Fibroblast of skin of back (primary cell): ENCODE measurements at regions not wholly inside any gene's neighbourhood (a gene's known extent, or its start where the extent isn't known, plus 50 kb on each side); places are given as distances from the start of the nearest gene placed in this dataset.

Experiments
- DNase-seq: peaks from one replicate; pipeline ENCODE4 v3.0.0-alpha.2; 2013

- DNase-seq, result no peak
Observed at GRCh38 chr3:68295457-68295856, 636.9 kb downstream of the TAFA4 start.

DNA sequence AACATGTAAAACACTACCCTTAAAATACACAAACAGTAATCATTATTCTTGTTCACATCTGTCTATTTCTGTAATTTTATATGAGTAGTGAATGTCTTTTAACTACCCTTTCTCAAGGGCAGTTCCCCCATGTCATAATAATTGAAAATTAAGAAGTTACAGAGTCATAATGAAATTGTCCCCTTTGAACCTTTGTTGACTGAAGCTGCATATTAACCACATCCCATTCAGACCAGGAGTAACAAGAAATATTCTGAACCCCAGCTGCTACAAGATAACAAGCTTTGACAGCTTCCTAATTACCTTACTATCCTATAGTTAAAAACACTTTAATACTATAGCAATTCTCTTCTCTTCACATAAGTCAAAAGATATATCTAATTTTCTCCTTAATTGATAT, 635.9 kb upstream of the SUCLG2 start:
- no peak for DNase-seq

- DNase-seq, result no peak
Observed at GRCh38 chr3:68288085-68288484, 633.7 kb upstream of the SUCLG2 start.

DNA sequence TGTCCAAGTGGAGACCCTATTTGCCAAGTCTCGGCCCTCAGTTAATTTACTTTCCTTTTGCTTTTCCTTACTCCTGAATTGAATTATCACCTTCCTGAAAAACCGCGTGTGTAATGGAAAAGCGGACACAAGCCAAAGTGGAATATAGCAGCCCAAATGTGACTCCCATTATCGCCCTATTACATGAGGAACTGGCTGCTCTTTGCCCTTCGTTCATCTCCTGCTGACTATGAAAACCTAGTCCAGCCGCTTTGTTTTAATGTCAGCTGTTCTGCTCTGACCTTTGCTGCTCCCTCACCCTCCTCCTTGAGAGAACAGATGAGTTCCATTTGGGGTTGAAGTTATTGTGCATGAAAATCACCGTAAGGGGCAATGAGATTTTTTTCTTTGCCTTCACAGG, 632.7 kb upstream of the SUCLG2 start:
- no peak for DNase-seq

DNA sequence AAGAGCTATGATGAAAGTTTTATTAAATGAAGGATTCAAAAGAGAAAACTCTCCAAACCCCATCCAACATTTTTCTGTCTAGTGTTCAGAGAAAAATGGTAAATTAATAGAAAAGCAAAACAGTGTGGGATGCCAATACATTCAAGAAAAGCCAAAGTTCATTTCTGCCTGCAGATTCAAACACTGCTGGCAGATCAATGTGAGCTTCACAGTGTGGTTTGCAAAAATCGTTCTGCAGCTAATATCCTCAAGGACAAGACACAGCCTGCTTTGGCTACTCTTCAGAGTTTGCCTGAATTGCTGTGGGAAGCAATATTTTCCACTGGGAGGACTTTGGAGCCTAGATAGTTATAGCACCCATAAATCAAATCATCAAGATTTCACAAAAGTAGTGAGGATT, 619.9 kb upstream of the SUCLG2 start:
- no peak for DNase-seq

GRCh38 chr3:68271145-68271544, 616.7 kb upstream of the SUCLG2 start:
- no peak for DNase-seq

DNA sequence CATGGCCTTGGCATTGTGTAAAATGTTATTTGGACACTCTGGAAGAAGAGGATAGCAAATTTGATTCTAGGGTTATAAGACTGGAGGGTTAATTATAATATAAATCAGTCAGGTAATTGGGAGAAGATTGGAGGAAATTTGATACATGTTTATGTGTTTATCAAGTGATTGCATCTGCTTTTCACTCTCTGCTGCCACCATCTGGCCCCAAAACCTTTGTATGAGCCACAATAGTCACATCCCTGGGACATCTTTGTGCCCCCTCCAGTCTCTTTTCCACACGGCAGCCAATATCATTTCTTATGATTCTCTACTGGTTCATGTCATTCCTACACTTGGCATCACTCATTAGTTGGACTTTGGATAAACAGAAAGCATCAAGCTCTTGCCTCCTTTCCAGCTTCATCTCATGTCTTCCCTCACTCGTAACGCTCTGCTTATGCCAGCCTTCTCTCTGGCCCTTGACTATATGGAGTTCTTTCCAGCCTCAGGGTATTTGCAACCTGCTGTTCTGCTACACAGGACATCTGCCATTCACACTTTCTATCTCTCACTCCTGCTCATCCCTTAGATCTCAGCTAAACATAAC, 602.3 kb upstream of the SUCLG2 start:
- DNase-seq, result no peak

- DNase-seq, result no peak
Observed at GRCh38 chr3:68249265-68249664, 594.9 kb upstream of the SUCLG2 start.

DNA sequence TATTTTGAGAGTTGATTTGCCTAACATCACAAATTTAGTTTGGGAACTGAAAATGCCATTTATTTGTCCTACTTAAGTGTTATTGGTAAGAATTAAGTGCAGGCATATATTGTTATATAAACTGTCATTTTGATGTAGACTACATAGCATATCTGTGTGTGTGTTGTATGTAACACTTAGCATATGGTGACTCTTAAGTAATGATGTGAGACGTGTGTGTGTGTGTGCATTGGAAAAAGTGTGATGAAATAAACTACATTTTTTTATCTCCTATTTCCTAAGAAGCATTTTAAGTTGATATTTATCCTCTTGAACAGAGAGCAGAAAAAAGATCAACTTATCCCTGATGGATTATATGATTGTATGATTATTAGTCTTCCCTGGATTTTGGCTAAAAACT, 588.2 kb upstream of the SUCLG2 start:
- no peak for DNase-seq

GRCh38 chr3:68239542-68239941, 585.1 kb upstream of the SUCLG2 start:
- DNase-seq, result no peak

DNA sequence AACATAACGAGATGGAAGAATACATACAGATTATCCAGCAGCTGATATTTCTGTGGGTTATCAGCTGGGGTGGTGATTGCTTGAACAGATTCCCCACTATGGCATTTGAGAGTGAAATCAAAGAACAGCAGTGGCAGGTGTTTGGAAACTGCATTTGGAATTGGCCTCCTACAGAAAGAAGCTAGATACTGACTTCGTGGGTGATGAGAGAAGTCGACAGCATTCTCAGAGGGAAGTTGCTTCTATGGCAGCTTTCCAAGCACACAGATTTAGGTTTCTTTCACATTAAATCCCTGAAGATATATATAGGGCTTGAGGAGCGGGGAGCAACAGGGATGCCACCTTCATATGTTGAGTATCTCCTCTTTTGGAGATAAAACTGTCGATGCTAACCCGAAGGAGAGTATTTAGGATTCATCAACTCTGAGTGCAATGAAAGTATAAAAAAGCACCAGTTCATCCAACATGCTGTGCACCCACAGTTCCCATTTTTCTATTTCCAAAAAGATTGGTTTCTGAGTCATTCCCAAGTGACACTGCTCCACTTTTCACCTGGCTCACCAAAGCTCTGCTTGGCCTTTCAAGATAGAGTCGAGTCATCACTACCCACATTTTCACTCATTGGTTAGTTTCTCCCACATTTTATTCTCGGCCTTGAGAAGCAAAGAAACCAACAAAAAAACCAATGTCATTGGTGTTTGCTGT, 579.8 kb upstream of the SUCLG2 start:
- DNase-seq, result no peak

DNA sequence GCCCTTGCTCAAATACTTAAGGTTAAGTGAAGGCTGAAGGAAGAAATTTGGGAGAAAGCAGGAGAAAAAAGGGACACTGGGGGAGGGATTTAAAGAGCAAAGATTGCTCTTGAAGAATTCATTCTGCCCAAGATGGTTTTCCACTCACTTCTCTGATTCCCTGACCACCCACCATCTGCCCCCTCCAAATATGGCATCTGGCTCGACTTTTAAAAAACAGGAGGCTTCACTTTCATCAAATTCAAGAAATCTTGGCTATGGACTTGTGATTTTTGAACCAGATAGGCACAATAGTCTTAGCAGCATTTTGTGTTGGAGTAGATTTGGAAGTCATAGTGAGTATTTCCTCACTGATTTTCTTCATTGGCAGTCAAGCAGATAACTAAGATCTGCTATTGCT, 574.4 kb upstream of the SUCLG2 start:
- no peak for DNase-seq

- no peak for DNase-seq
Observed at GRCh38 chr3:68220832-68221231, 566.4 kb upstream of the SUCLG2 start.

- DNase-seq, result no peak
Observed at GRCh38 chr3:68211637-68212036, 557.2 kb upstream of the SUCLG2 start.

- DNase-seq, result no peak
Observed at GRCh38 chr3:68210635-68211034, 556.2 kb upstream of the SUCLG2 start.

DNA sequence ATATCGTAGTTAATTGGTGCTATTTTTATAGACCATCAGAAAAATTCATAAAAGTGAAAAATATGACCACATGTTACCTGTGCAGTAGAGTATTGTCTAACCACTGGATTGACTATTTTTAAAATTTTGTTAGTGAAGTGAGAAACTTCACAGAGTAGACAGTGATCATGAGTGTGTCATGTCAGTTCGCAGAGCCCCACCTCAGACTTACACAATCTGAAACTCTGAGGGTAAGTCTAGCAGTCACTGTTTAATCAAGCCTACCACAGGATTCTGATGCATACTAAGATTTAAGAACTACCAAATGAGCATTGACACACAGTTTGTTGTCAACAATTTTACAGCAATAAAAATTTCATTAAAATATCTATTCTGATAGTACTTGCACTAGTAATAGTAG, 552.9 kb upstream of the SUCLG2 start:
- DNase-seq, result no peak

- no peak for DNase-seq
Observed at GRCh38 chr3:68206524-68207117, 552.2 kb upstream of the SUCLG2 start.

DNA sequence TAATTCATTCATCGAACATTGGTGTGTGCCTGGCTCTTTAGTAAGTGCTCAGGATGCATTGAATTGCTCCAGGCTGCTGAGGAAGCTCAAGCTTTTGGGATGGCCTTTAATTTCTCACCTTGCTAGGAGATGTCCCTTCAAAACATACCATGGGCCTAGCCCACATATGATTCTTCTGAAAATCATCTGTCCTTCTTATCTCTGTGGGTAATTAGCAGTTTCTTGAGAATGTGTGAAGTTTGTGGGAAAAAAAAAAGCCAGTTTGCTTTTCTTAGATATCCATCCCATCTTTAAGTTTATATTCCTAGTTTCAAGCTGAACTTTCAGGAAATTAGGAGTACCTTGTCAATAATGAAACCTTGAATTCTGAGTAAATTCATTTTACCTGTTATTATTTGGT, 532.3 kb upstream of the SUCLG2 start:
- no peak for DNase-seq

DNA sequence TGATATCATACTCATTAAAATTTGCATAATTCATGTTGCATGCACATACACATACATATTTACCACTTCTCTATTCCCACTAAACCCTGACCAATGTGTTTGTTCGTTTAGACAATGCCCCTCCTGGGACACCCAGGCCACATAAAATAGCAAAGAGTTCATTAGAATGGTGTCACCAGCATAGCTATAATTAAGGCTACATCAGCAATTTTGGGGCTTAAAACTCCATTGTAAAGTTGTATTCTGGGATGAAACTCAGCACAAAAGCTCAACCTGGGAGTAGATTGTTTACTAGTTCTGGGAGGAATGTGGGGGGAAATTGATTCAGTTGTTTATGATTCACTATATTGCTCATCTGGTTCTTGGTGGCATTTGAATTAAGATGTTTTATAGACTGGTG, 522.2 kb upstream of the SUCLG2 start:
- DNase-seq, result no peak

- no peak for DNase-seq
Observed at GRCh38 chr3:68173012-68173634, 518.7 kb upstream of the SUCLG2 start.

DNA sequence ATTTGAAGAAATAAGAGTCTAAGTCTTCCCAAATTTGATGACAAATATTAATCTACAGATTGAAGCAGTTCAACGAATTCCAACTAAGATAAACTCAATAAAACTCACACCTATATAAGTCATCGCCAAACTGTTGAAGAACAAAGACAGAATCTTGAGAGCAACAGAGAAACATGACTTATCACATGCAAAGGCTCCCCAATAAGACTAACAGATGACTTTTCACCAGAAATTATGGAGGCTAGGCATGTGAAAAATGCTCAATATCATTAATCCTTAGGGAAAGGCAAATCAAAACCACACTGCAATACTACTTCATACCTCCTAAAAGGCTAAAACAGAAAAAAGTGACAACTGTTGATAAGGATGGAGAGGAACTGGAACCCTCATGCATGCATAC, 517.6 kb upstream of the SUCLG2 start:
- no peak for DNase-seq

DNA sequence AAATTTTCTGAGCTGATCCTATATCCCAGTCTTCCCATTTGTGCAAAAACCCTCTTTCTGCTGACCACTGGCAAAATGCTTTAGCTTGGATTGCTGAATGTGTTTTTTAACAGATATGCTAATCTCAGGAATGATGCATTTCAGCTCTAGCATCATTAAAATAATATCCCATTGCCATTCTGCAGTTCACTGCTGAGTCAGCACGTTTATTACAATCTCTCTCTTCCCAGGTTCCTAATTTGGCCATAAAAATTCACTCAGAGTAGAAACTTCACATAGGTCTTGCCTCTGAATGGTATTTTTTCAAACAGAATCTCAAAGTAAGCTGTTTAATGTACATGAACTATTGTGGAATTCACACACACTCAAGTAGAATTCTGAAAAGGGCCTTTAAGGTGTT, 509.6 kb upstream of the SUCLG2 start:
- DNase-seq, result no peak

DNA sequence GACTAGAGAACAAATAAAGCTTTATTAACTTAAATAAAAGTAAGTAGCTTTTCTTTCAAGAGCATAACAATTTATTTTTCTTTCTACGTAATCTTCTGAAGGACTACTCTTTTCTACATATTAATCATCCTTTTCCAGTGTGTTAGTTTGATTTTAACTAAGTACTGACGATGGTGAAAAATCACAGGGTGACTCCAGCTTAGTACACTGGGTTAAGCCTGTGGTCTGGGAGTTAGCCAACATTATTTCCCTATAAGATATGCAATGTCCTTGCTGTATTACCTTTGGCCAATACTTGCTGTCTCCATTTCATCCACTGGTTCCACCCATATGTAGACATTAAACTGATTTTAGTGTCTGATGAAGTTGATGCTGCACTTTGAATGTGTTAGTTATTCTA, 508.6 kb upstream of the SUCLG2 start:
- no peak for DNase-seq

- no peak for DNase-seq
Observed at GRCh38 chr3:68162644-68163043, 508.2 kb upstream of the SUCLG2 start.
